H1 (cell line): ENCODE measurements at regions not wholly inside any gene's neighbourhood (a gene's known extent, or its start where the extent isn't known, plus 50 kb on each side); places are given as distances from the start of the nearest gene placed in this dataset.
A peak's percentile ranks its signal among the peaks of the same experiment; 100 is the strongest.

Source experiments
- CTCF ChIA-PET: fragments of 300-600 bp; sonication (Branson Sonifier 250); formaldehyde crosslinking; loops from one replicate; lab custom pipeline; 2021; ENCODE audit not compliant: partially characterized antibody; lab: Charles Lee
- POLR2A ChIA-PET: fragments of 300-600 bp; sonication (Branson Sonifier 250); formaldehyde crosslinking; loops from one replicate; lab custom pipeline; 2021; ENCODE audit warnings: inconsistent platforms; ENCODE audit not compliant: partially characterized antibody; lab: Charles Lee
- DNase-seq, 2 experiments: peaks; one replicate each; pipeline versions ENCODE4 v3.0.0 to v3.0.0-alpha.2; 2010 to 2022; ENCODE audit warnings: low spot score in 2 of 2, low read depth in 1 of 2, mixed read lengths in 1 of 2
- FAIRE-seq: peaks from 2 replicates; lab custom pipeline; 2011; peaks lifted over from hg19 to GRCh38; lab: Jason Lieb, UNC
- H2AFZ ChIP-seq: 2 replicates; pipeline ENCODE4 v1.8.1; 2012; ENCODE audit warnings: low read length, inconsistent platforms
- H2AK5ac ChIP-seq: 2 replicates; pipeline ENCODE4 v1.6.1; 2013; ENCODE audit warnings: low read depth, low read length
- H2BK120ac ChIP-seq: replicated peaks from 2 replicates; pipeline ENCODE3; 2013; ENCODE audit warnings: low read depth, low read length, inconsistent platforms
- H2BK12ac ChIP-seq: 2 replicates; pipeline ENCODE4 v1.6.1; 2013; ENCODE audit warnings: low read depth, low read length
- H2BK15ac ChIP-seq: 2 replicates; pipeline ENCODE4 v1.6.1; 2013; ENCODE audit warnings: low read length
- H2BK20ac ChIP-seq: 2 replicates; pipeline ENCODE4 v1.6.1; 2013; ENCODE audit warnings: low read length
- H2BK5ac ChIP-seq: 2 replicates; pipeline ENCODE4 v1.6.1; 2013; ENCODE audit warnings: low read depth, low read length
- H3K14ac ChIP-seq: 2 replicates; pipeline ENCODE4 v1.6.1; 2013; ENCODE audit warnings: inconsistent platforms; ENCODE audit not compliant: insufficient read length
- H3K18ac ChIP-seq: 2 replicates; pipeline ENCODE4 v1.6.1; 2013; ENCODE audit warnings: low read length; ENCODE audit errors: extremely low read depth
- H3K23ac ChIP-seq: 2 replicates; pipeline ENCODE4 v1.6.1; 2013; ENCODE audit warnings: inconsistent platforms; ENCODE audit not compliant: insufficient read length
- H3K23me2 ChIP-seq: 2 replicates; pipeline ENCODE4 v1.6.1; 2013; ENCODE audit warnings: low read depth, low read length
- H3K27ac ChIP-seq: 2 replicates; pipeline ENCODE4 v1.6.1; 2011; ENCODE audit warnings: low read depth, low read length, inconsistent platforms
- H3K27me3 ChIP-seq, 4 experiments: replicated peaks in 1 of 4; 1 replicate in 1 of 4; 2 replicates in 3 of 4; pipeline versions ENCODE4 v1.6.1 to v1.8.1; 2011 to 2013; ENCODE audit warnings: low read length in 3 of 4, mild to moderate bottlenecking in 3 of 4, inconsistent platforms in 2 of 4, mixed read lengths in 2 of 4, moderate library complexity in 1 of 4; ENCODE audit not compliant: control insufficient read depth in 3 of 4, insufficient read depth in 3 of 4; ENCODE audit errors: extremely low read depth in 1 of 4
- H3K36me3 ChIP-seq, 4 experiments: 2 replicates each; pipeline versions ENCODE4 v1.6.1 to v1.8.1; 2011 to 2013; ENCODE audit warnings: mild to moderate bottlenecking in 4 of 4, low read length in 3 of 4, moderate library complexity in 2 of 4, control low read depth in 1 of 4, inconsistent platforms in 1 of 4; ENCODE audit not compliant: insufficient read depth in 4 of 4, control insufficient read depth in 2 of 4
- H3K4ac ChIP-seq: replicated peaks from 2 replicates; pipeline ENCODE3; 2013; ENCODE audit warnings: low read length, low read depth, mixed read lengths, inconsistent platforms; ENCODE audit not compliant: insufficient read length
- H3K4me1 ChIP-seq, 4 experiments: replicated peaks in 1 of 4; 1 replicate in 1 of 4; 2 replicates in 3 of 4; pipeline versions ENCODE4 v1.6.1 to v1.8.1; 2011 to 2013; ENCODE audit warnings: low read length in 3 of 4, inconsistent platforms in 2 of 4, mixed read lengths in 1 of 4; ENCODE audit not compliant: insufficient read depth in 4 of 4, control insufficient read depth in 3 of 4
- H3K4me2 ChIP-seq, 2 experiments: 2 replicates each; pipeline versions ENCODE4 v1.6.1 to v1.8.1; 2011 to 2013; ENCODE audit warnings: low read depth in 2 of 2, low read length in 2 of 2, control low read depth in 1 of 2, inconsistent platforms in 1 of 2, mild to moderate bottlenecking in 1 of 2; ENCODE audit not compliant: insufficient read depth in 1 of 2
- H3K4me3 ChIP-seq, 4 experiments: fragments of 200-600, 300-600 bp in 1 of 4; sonication (generic), shearing (Covaris generic), sonication (Bioruptor Twin) in 1 of 4; 2 replicates each; pipeline versions ENCODE4 v1.5.1 to v1.8.1; 2011 to 2016; ENCODE audit warnings: low read length in 4 of 4, low read depth in 3 of 4, control low read depth in 2 of 4, inconsistent platforms in 2 of 4, mild to moderate bottlenecking in 2 of 4, mixed read lengths in 1 of 4, moderate library complexity in 1 of 4; ENCODE audit not compliant: insufficient read depth in 2 of 4; ENCODE audit errors: extremely low read depth in 1 of 4
- H3K56ac ChIP-seq: replicated peaks from 2 replicates; pipeline ENCODE3; 2013; ENCODE audit warnings: low read depth, mild to moderate bottlenecking, mixed read lengths, low read length, inconsistent platforms; ENCODE audit not compliant: insufficient read length
- H3K79me1 ChIP-seq: 2 replicates; pipeline ENCODE4 v1.6.1; 2013; ENCODE audit warnings: low read depth, low read length, control low read depth
- H3K79me2 ChIP-seq, 2 experiments: 2 replicates each; pipeline versions ENCODE4 v1.6.1 to v1.8.1; 2012 to 2013; ENCODE audit warnings: low read length in 2 of 2, mild to moderate bottlenecking in 2 of 2, inconsistent platforms in 1 of 2; ENCODE audit not compliant: insufficient read depth in 2 of 2, control insufficient read depth in 1 of 2
- H3K9ac ChIP-seq, 4 experiments: replicated peaks in 1 of 4; 1 replicate in 1 of 4; 2 replicates in 3 of 4; pipeline versions ENCODE4 v1.6.1 to v1.8.1; 2011 to 2013; ENCODE audit warnings: low read depth in 3 of 4, low read length in 3 of 4, control low read depth in 2 of 4, mild to moderate bottlenecking in 2 of 4, moderate library complexity in 2 of 4, inconsistent platforms in 1 of 4; ENCODE audit errors: extremely low read depth in 1 of 4
- H3K9me3 ChIP-seq, 2 experiments: 2 replicates each; pipeline versions ENCODE4 v1.6.1 to v1.8.1; 2012 to 2013; ENCODE audit warnings: mild to moderate bottlenecking in 2 of 2, moderate library complexity in 2 of 2, control low read depth in 1 of 2, inconsistent platforms in 1 of 2, low read depth in 1 of 2, low read length in 1 of 2, mixed read lengths in 1 of 2; ENCODE audit not compliant: insufficient read depth in 2 of 2
- H4K20me1 ChIP-seq, 2 experiments: replicated peaks in 1 of 2; 2 replicates each; pipeline versions ENCODE3 to v1.8.1; 2011 to 2013; ENCODE audit warnings: inconsistent platforms in 2 of 2, low read length in 2 of 2, mild to moderate bottlenecking in 1 of 2; ENCODE audit not compliant: insufficient read depth in 2 of 2, control insufficient read depth in 1 of 2
- H4K5ac ChIP-seq: 2 replicates; pipeline ENCODE4 v1.6.1; 2013; ENCODE audit warnings: low read length, low read depth, mixed read lengths, inconsistent platforms; ENCODE audit not compliant: insufficient read length
- H4K8ac ChIP-seq: 2 replicates; pipeline ENCODE4 v1.8.0; 2013; ENCODE audit warnings: mild to moderate bottlenecking, moderate library complexity, low read length, inconsistent platforms; ENCODE audit not compliant: insufficient read depth; ENCODE audit errors: extremely low read depth
- H4K91ac ChIP-seq: replicated peaks from 2 replicates; pipeline ENCODE3; 2013; ENCODE audit warnings: low read length, mixed read lengths, inconsistent platforms; ENCODE audit not compliant: insufficient read length
- MAFK ChIP-seq: IDR thresholded peaks from 2 replicates; pipeline ENCODE4 v1.6.1; 2012; ENCODE audit warnings: low read depth, mild to moderate bottlenecking, improper control_type of control experiment, low read length
- TBP ChIP-seq: IDR thresholded peaks from 2 replicates; pipeline ENCODE4 v1.6.1; 2011; ENCODE audit warnings: low read depth, low read length, improper control_type of control experiment
- WGBS, 2 experiments: shearing (Covaris generic) in 1 of 2; methylation state at CpG; one replicate each; pipeline versions ENCODE4 v1.1.6 to v1.1.7; 2013 to 2015; ENCODE audit warnings: low lambda C conversion rate in 2 of 2, mixed read lengths in 2 of 2, inconsistent platforms in 1 of 2, low coverage in 1 of 2, missing lambda C conversion rate in 1 of 2; ENCODE audit not compliant: insufficient replicate concordance in 2 of 2, insufficient coverage in 1 of 2, insufficient read length in 1 of 2; ENCODE audit errors: extremely low coverage in 1 of 2, missing lambda C conversion rate in 1 of 2; 5-methylcytosine and 5-hydroxymethylcytosine counted together
- TF ChIP-seq, protein P1 (sequence below): IDR thresholded peaks from 2 replicates; pipeline ENCODE4 v1.6.1; 2012; ENCODE audit warnings: inconsistent platforms

DNA sequence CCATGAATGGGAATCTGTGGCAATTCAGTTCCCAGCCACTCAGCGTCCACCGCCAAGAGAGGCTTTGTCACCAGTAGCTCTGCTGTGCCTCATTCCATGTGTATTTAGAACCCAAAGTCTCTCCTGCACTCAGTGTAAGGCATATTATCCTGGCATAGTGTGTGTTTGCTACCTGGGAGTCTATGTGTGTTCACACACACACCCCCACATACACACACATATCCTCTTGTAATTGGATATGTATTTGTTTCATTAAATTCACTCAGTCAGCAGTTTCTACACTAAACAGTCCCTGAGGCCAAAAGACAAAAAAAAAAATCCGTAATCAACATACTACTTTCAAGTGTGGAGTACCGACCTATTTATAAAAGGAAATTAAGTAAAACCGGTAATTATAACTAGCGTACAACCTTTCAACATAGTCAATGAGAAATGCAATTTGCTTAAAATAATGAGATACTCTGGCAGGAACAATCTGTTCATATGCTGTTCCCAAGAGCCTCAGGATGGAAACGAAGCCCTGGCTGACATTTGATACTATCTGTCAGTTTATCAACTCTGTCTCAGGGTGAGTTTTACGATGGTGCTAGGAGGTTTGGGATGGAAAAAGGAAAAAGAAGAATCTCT lies 425.8 kb upstream of the CELF2 start:
- Histone ChIP-seq H3K79me2 (no peaks in the 10 kb centered on the region), H4K20me1 (no peaks in the 10 kb centered on the region), H3K23ac (no peak overlapping the region), H2AK5ac (no peak overlapping the region), H2BK20ac (no peak overlapping the region), H3K4me1 (peaks cover 0 to 3% (median 0%) of the 10 kb centered on the region in 4 experiments; a peak in 1 of 7 replicates), H3K18ac (no peak overlapping the region), H3K9ac (no peak overlapping the region), H2AFZ (no peak overlapping the region), H3K36me3 (no peaks in the 10 kb centered on the region), H3K27me3 (no peaks in the 10 kb centered on the region), H3K4me3 (no peak overlapping the region), H3K9me3 (peaks cover 0 to 4% of the 10 kb centered on the region in 2 experiments; a peak in 1 of 4 replicates), H4K91ac (no peak overlapping the region), H3K79me1 (no peaks in the 10 kb centered on the region), H3K4me2 (no peak overlapping the region), H2BK120ac (no peak overlapping the region), H3K56ac (no peak overlapping the region), H3K27ac (no peak overlapping the region), H2BK12ac (no peak overlapping the region), H2BK5ac (no peak overlapping the region), H4K5ac (no peak overlapping the region), H4K8ac (no peak overlapping the region), H2BK15ac (no peak overlapping the region), H3K23me2 (no peaks in the 10 kb centered on the region), H3K4ac (no peak overlapping the region), H3K14ac (no peak overlapping the region)
- 94% methylated on average over 8 of the region's 8 CpGs; no CpG with 5 or more reads in 1 of the 2 experiments for WGBS, 2 experiments
- ChIA-PET POLR2A (no interaction called here), CTCF (no interaction called here)
- no peak for FAIRE-seq
- TF ChIP-seq, protein P1, sequence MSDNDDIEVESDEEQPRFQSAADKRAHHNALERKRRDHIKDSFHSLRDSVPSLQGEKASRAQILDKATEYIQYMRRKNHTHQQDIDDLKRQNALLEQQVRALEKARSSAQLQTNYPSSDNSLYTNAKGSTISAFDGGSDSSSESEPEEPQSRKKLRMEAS = no peak
- TF ChIP-seq MAFK (peak; percentile 63; the same call in 1 of the 2 replicates), TBP (no peak)
- DNase-seq = no peak
